SKM-1 (cell line): ENCODE measurements at regions not wholly inside any gene's neighbourhood (a gene's known extent, or its start where the extent isn't known, plus 50 kb on each side); places are given as distances from the start of the nearest gene placed in this dataset.

Experiments used
- DNase-seq: peaks from one replicate; lab custom pipeline; 2025; ENCODE audit not compliant: unreplicated experiment; lab: John Stamatoyannopoulos, UW

DNA sequence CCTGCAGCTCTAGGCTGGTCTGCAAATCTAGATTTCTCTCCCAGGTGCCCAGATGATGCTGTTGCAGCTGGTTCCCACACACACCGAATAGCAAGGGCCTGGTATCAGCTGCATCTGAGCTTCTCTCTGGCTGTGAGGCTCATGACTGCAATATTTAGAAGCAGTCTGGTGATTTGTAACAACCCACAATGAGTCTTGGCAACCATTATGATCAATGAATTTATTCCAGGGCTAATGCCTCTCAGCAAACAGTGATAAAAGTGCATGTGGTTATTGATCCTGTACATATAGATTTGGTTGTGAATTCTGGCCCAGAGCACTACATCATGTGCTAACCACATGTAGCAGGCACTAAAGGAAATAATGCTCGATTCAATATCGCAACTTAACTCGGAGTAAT, 114.3 kb downstream of the ASCL4 start:
- DNase-seq, result no peak

GRCh38 chr12:107891967-107892366, 117.5 kb downstream of the ASCL4 start:
- no peak for DNase-seq

DNA sequence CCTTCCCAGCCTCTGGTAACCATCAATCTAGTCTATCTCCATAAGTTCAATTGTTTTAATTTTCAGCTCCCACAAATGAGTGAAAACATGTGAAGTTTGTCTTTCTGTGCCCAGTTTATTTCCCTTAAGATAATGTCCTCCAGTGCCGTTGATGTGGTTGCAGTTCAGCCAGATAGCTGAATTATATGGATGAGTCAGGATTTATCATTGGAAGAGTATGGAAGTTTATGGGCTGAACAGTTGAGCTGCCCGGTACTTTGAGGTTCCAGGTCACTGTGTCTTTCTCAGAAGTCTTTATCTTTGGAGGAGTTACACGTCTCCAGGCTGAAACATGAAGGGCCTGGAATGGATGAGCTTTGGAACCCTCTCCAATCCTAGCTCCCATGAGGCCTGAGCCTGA, 120.1 kb downstream of the ASCL4 start:
- DNase-seq, result no peak

GRCh38 chr12:107895966-107896365, 121.5 kb downstream of the ASCL4 start:
- DNase-seq, result no peak

DNA sequence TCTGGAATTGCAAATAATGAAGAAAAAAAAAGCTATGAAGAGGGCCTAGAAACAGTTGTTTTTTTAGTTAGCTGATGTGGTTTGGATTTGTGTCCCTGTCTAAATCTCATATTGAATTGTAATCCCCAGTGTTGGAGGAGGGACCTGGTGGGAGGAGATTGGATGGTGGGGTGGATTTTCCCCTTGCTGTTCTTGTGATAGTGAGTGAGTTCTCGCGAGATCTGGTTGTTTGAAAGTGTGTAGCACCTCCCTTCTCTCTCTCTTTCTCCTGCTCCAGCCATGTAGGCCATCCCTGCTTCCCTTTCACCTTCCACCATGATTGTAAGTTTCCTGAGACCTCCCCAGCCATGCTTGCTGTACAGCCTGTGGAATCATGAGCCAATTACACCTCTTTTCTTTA, 126.1 kb downstream of the ASCL4 start:
- no peak for DNase-seq

GRCh38 chr12:107903341-107904061, 129.0 kb downstream of the ASCL4 start:
- DNase-seq, result no peak

DNA sequence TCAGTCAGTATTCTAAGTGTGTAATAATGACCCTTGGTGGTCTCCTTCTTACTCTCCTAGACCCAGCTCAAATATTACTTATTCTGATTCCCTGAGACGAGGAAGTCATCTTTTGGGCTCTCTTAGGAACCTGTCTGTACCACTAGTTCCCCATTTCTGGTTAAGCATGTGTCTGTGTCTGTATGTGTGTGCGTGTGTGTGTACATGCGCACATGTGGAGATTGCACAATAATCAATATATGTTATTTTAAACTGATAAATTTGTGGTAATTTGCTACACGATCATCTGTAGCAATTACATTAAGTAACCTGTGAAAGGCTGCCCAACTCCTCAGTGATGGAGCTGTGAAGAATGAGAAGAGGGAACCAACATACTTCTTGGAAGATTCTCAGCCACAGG, 132.2 kb downstream of the ASCL4 start:
- DNase-seq, result no peak

GRCh38 chr12:107912421-107913004, 138.0 kb downstream of the ASCL4 start:
- no peak for DNase-seq

GRCh38 chr12:107914460-107914977, 140.0 kb downstream of the ASCL4 start:
- DNase-seq, result no peak

- no peak for DNase-seq
These were observed 143.7 kb downstream of the ASCL4 start for GRCh38 chr12:107917912-107918800.

DNA sequence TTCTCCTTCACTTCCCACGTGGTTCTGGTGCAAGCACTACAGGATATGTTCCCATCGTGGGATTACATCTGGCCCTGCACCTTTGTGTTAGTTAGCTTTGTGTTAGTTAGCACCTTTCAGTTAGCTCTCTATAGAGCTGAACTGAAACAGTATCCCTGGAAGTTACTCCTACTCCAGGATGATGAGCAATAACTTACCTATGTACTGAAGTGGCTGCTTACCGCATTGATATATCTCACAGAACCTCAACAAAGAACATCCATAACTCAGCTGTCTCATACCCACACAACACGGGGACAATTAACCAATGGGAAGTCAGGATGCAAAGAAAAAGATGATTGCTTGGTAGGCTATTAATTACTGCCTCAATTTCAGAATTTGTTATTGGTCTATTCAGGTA, 146.6 kb downstream of the ASCL4 start:
- no peak for DNase-seq

- DNase-seq, result no peak
These were observed 150.6 kb downstream of the ASCL4 start for GRCh38 chr12:107925125-107925524.

GRCh38 chr12:107929436-107929835, 154.9 kb downstream of the ASCL4 start:
- no peak for DNase-seq

GRCh38 chr12:107931761-107932160, 157.3 kb downstream of the ASCL4 start:
- DNase-seq, result no peak

- DNase-seq, result no peak
These were observed 163.9 kb downstream of the ASCL4 start for GRCh38 chr12:107938446-107938845.

DNA sequence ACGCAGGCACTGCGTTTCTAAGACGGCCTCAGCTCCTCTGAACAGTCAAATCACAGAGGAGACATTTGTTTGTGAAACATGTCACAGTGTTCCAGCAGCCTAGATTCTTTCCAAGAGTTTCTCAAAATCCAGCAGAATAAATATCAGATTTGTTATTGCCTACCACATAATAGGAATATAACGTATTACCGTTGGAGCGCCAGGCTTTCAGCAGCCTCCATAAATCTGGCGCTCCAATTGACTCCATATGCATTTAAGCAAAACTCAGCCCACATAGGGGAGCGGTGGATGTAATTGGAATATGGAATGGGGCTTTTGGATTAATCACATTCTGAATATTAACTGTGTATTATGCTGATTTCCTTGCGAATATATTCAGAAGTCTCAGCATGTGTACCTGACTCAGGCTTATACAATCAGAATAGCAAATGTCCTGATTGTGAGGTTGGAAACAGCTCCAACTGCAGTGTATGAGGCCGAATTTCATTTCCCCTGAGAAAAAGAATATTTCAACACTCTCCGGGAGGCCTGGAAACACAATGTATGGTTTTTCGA, 174.0 kb downstream of the ASCL4 start:
- DNase-seq, result no peak

DNA sequence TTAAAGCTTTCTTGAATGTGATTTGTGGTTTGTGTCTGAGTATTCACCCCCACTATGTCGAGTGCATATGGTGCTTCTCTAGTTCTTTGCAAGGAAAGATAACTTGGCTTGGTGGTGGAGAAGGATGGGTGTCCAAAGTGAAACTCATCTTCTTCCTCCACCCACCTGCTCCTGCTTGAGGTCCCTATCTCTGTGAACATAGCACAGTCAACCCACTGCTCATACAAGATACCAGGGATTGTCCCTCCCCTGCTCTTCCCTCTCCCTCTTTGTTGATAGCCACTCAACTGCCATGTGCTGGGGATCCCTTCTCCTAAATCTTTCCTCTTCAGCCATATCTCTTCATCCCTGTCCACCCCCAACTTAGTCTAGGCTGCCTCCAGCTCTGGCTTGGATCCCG, 176.5 kb downstream of the ASCL4 start:
- no peak for DNase-seq

GRCh38 chr12:107955966-107956643, 173.0 kb upstream of the WSCD2 start:
- DNase-seq, result no peak

GRCh38 chr12:107957459-107957858, 171.6 kb upstream of the WSCD2 start:
- no peak for DNase-seq

- DNase-seq, result no peak
These were observed 165.5 kb upstream of the WSCD2 start for GRCh38 chr12:107963635-107964034.

DNA sequence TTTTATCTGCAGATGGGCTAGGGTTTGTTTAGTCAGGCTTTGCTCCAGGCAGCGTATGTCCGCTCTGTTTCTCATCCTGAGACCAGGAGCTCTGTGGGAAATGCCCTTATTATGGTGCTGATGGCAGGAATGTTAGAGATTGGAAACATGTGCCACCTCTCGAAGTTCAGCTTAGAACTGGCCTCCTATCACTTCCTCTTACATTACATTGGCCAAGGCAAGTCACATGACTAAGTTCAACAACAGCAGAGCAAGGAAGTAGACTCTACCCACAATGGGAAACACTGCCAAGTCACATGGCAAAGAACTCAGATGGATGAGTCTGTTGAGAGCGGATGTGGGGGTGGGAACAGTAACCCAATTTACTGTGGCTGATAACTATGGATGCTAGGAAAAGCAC, 161.9 kb upstream of the WSCD2 start:
- DNase-seq, result no peak
